ENCODE measurements at regions not wholly inside any gene's neighbourhood (a gene's known extent, or its start where the extent isn't known, plus 50 kb on each side); places are given as distances from the start of the nearest gene placed in this dataset.
"Not testable (repeated sequence)": the region's sequence is repeated elsewhere in the genome, so short reads cannot be mapped to it uniquely, and the experiment has no call there.

DNA sequence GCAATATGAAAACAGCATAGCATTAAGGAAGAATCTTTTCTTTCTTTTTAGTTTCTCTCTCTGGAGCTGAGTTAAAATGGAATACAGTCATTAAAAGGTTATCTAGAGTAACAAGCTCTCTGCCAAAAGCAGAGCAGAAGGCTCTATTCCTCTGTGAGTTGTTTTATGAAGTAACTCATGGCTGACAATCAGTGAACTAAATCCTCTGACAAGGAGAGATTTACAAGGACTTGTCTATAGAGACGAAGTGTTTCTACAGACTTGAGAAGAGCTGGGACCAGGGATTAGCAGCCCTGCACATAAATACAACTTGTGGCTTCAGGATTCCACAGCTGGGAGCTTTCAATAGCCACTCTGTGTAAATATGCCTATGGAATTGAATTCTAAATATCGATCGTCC is 192.5 kb upstream of the RAG2 start:
- DNase-seq (ENCODE audit: low read depth), result no peak

DNA sequence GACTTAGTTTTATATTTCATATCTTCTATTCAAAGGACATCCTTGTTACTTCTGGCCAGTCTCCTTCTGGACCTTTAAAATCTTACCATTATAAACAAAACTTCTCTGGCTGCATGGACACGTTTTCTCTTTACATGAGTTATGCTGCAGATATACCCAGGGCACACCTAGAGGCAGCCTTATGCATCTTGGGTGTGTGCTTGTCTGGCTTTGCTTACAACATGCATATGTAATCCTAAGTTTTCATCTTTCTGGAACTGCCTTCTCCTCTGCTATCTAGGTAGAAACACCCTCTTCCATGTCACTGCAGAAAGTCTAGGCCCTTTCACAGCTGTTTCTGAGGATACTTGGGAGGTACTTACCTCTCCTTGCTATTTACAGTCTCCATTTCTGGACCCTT is 185.8 kb upstream of the RAG2 start:
- DNase-seq (ENCODE audit: low read depth), result no peak

DNA sequence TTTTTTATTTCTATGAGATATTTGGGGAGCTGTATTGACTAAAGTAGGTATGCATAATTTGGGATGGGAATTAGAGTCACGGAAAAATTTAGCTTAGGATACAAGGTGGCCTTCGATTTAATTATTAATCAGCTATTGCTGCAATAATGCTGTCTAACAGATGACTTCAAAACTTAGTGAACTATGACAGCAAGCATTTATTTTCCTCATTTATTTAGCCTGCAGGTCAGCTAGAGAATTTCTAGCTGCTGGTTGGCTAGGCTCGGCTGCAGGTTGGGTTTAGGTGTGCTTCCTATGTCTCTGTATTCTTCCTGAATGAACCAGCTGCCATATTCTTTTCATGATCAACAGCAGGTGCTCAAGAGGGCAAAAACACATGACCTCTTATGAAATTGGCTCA is 181.8 kb upstream of the RAG2 start:
- no peak for DNase-seq (ENCODE audit: low read depth)

DNA sequence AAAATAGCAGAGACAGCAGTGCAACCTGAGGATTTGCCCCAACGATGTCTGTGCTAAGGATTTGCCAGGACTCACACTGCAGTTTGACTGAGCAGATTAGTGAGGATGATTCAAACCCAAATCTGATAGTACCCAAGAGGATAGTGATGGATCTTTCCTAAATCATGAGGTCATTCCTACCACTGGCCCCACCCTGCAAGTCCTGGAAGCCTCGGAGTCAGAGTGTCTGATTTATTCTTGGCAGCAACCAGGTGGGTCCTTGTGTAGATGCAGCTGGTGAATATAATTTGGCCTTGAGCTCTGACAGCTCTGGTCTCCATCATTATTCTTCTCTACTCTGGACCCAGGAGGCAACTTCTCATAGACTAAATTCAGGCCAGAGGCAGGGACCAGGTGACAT is 179.3 kb upstream of the RAG2 start:
- DNase-seq (ENCODE audit: low read depth), result no peak

DNA sequence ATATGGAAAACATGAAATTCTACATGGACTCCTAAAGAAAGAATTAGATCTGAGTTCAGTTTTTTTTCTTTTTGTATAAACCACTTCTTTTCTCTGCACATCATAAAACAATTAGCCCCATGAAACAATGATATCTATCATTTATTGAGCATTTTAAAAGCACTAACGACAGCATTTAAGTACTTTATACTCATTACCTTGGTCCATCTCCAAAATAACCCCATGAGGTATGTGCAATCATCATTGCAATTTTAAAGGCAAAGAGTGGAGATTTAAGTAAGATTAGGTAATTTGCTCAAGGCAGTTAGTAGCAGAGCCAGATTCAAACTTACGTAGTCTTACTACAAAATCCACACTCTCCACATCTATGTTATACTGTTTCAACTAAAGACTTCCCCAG is 177.7 kb upstream of the RAG2 start:
- no peak for DNase-seq (ENCODE audit: low read depth)

DNA sequence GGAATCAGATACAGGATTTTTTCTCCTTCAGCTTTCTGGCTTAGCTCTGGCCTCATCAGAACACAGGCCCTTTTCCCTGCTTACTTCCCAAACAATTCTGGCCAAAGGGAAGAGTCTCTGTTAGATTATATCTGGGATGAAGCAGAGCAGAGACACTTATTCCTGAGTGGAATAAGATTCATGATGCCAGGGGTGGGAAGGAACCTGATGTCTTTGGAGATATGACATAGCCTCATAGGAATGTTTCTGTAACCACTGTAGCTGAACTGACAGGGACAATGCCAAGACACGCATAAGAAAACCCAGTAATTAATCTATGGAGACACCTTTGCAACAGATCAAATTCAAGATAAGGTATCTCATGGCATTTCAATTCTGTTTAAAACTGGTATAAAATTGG is 177.1 kb upstream of the RAG2 start:
- no peak for DNase-seq (ENCODE audit: low read depth)

DNA sequence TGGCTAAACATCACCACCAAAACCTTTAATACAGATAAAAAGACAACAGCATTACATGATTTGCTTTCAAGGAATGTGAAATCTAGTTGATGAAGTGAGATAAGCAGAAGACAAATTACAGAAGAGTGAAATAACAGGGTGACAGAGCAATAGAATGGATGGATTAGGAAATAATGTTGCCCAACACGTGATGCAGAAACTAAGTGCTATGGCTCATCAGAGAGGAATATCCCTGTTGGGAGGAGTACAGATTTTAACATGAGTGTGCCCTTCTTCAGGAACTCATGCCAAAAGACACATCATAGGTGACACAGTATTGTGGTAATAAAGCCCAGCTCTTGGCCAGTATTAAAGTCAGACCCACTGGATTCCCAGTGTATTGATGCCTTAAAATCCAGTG is 176.6 kb upstream of the RAG2 start:
- no peak for DNase-seq (ENCODE audit: low read depth)

DNA sequence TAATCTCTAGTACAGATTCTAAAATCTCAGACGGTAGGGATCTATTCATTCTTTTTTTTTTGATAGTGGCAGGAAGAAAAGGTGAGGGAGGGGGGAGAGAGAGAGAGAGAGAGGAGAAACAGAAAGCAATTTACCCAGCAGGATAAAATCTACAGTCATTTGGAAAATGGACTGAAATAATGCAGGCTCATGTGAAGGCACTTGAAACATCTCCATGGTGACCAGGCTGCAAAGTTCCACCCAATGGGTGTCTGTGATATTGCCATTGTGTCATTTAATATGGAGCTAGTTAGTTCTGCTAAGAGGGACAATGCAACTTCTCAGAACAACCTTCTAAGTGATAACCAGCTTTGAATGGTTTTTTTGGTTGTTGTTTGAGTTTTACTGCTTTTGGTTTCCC is 165.2 kb upstream of the RAG2 start:
- DNase-seq (ENCODE audit: low read depth), result no peak

DNA sequence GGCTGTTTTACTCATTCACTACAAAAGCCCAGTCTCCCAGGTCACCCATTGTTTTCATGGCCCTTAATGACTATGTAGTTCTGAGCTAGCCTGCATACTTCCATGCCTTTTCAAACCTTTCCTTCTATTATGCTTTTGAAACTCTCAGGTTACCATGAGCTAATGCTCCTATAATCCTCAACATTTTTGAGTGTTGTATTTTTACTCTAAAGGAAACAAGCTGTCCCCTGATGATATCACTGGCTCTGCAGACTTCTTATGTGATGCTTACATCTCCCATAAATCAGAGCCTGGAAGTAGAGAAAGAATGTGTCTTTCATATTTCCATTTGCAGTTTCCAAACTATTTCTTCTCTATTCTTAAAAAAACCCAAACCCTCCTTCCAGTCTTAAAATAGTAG is 159.0 kb upstream of the RAG2 start:
- DNase-seq (ENCODE audit: low read depth), result no peak

DNA sequence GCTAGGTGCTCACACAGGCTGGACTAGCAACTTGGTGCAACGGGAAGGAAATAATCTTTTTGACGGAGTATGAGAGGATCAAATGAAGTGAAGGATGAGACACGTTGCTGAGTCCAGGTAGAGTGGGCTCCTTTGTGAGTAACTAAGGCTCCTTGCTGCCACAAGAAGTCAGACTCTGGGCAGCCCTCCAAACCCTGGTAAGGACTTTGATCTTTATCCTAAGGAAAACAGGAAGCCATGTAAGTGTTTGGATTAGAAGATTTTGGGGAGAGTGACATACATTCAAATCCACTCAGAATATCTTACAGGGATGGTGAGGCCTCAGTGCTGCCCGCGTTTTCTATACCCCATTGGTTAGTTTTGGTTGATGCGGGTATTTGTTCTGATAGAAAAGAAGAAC is 155.9 kb upstream of the RAG2 start:
- DNase-seq (ENCODE audit: low read depth), result no peak

DNA sequence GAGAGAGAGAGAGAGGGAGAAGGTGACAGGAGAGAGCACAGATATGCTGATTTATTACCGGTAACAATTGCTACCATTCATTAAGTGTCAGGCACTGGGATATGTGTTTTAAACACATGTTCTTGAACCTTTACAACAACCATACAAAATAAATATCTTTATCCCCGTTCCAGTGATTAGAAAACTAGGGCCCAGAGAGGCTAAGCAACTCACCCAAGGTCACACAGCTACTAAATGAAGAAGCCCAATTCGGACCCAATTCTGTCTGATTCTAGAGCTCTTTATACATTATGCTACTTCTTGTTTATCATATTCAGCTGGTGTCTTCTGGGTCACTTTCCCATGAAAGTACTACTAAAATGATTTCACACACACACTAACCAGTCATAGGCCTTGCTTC is 154.0 kb upstream of the RAG2 start:
- no peak for DNase-seq (ENCODE audit: low read depth)

DNA sequence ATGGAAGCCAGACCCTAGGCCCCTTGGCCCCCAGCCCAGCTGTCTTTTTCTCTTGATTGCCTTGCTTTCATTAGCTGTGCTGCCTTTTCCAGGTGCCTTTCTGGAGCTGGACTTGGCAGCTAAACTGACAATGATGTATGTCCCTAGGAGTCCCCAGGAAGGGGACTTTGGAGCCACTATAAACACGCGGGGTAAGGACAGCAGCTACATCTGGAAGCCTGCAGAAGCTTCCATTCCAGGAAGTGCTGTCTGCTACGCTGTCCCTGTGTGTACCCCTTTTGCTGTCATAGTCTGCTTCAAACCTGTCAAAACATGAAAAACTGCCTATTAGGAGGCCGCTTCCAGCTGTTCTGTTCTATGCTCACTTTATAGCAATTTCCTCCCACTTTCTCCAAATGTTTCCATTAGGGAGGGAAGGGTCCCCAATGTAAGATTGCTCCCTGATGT is 153.3 kb upstream of the RAG2 start:
- DNase-seq (ENCODE audit: low read depth), result no peak

DNA sequence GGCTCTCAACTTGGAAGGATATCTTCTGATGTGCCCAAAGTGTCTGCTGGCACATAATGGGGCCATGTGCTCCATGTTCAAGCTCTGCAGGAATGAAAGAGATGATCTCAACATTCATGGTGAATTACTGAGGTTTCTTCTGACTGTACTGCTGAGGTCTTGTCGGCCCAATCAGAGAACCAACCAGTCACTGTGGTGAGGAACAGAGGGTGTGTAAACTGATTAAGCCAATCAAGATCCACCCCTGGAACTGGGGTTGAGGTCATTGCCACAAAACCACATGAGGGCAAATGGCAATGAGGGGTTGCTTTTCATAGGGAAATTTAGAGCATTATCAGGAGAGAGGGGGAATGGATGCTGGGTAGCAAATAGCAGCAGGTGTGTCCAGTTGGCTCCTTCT is 152.3 kb upstream of the RAG2 start:
- DNase-seq (ENCODE audit: low read depth), result no peak

DNA sequence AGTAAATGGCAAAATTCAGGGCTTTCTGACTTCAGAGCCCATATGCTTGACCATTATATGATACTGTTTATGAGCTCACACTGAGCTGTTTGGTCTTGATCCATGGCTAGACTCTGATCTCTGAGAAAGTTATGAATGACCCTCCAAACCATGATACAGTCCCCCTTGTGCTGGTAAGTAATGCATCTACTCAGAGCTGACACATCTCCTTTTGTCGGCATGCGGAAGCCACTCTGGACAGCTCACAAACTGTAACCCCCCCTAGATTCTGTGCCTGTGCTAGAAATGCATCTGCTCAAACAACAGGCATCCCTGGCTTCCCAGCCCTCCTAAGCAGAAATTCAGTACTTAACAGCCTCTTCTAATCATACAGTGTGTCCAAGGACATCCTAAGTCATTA is 150.8 kb upstream of the RAG2 start:
- DNase-seq (ENCODE audit: low read depth), result no peak

DNA sequence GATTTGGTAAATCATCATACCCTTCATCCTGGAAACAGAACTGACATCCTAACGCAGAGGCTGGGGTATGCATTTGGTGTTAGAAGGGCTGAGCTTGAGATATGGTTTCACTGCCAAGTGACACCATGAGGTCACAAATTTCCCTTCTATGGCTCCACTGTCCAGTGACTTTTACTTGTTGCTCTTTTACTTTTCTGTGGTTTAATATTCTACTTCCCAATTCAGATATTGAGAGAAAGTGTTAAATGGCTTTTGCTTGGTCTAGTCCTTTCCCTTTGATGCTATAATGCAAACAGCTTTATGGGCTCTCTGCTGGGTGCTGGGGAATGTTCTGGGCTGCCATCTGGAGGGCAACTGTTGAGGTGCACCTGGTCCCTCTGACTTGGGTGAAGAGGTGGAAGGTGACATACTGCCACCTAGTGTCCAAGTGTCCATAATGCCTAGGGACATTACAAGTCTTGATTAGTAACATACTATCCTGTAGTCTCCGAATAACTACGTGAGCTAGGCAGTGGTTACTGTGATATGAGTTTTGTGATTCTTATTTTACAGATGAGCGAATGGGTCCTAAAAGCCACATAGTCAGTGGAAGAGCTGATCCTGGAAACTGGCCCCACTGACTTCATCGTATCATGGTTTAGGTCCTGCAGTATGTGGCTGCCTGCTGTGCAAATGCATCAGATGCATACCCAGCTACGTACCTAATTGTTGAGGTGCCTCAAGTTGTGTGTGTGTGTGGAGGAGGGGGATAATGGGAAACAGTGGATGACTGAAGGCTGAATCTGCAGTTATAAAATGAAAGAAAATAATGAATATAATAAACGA is 149.1 kb upstream of the RAG2 start:
- peak; percentile 51 for DNase-seq (ENCODE audit: low read depth)

DNA sequence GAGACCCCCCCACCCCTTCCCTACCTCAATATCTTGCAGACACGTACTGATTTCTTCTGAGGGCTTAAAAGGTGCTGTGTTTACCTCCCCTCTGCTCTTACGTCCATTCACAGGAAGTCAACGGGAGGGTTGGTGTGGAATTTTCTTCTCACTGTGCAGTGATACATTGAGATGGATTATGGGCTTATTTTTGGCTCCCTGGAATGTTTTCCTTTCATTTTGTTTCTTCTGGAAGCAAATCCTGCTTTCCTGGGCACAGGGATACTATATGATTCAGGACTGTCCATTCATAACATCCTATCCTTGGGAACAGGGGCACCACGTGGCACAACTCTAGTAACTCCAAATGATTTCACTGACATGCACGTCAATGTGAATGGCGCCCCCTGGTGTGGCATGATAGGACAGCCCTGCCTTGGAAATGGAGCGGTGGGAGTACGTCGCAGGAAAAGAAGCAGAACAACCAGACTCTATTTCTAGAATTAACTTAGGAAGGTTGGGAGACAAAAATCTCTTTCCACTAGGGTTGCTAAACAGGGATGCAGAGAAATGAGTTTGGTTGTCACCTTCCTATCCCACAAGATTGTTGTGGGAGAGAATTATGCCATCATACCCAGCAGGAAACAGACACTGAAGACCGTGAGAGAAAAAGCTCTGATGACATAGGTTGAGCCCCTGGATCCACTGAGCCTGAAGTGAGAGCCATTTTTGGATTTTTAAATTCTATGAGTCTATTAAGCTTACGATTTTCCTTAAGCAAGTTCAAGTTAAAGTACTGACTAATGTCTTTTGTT is 146.5 kb upstream of the RAG2 start:
- peak; percentile 3 for DNase-seq (ENCODE audit: low read depth)

DNA sequence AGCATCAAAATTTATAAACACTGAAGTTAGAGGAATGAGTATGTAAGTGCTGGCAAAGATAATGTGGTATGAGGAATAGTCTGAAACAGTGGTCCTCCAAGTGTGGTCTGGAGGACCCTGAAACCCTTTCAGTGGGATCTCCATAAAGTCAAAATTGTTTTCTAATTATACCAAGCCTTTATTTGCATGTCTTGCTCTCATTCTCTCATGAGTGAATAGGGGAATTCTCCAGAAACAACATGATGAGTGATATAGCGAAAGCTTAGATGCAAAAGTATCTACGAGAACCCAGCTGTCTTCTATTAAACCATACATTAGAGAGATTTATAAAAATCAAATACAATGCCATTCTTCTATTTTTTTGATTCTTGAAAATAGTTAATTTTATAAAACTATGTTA is 145.0 kb upstream of the RAG2 start:
- no peak for DNase-seq (ENCODE audit: low read depth)

DNA sequence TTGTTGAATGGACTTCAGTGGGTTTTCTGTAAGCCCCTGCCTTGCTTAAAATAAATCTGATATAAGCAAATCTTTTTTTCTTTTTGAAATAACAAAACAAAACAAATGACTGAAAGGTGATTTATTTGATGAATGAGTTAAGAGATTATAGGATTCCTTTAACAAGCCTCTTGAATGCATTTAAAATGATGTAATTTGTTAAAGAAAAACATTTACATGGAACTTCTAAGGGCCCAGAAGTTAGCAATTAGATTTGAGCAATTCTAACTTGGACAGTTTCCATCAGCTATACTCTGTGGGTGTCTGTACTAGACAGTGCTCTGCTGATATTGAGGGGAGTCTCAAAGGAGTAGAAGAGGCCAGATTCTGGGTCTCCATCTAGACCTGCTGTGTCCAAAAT is 143.5 kb upstream of the RAG2 start:
- DNase-seq (ENCODE audit: low read depth), result no peak

DNA sequence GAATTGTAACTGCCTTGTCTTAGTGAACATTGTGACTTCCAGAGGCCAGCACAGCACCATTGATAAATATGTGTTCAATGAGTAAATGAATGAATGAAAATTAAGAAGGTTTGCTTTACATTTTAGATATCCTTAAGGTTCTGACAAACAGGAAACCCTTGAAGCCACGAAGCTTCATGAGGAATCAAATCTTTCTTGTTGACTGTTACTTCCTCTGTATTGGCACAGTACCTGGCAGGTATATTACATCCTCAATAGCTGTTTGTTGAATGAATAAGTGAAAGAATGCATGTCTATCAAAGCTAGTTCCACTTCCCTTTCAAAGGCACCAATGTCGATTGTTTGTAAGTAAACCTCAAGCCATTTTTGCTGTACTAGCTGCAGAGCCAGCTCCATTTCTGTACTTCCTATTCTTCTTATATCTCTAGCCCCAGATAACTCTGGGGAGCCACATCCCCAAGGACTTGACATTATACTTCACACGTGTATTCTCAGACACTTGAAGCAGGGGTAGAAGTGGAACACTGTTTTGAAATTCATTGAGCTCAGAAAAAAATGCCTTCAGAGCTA is 140.3 kb upstream of the RAG2 start:
- DNase-seq (ENCODE audit: low read depth), result no peak

DNA sequence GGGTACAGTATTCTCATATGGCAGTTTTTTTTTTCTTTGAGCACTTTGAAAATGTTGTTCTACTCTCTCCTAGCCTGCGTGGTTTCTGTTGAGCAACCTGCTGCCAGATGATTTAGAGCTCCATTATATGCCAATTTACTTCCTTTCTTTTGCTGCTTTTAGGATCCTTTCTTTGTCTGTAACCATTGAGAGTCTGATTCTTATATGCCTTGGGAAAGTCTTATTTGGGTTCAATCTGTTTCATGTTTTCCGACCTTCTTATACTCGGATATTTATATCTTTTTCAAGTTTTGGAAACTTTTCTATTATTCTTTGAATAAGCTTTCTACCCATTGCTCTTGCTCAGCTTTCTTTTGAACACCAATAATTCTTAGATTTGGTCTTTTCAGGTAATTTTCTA is 138.1 kb upstream of the RAG2 start:
- no peak for DNase-seq (ENCODE audit: low read depth)

DNA sequence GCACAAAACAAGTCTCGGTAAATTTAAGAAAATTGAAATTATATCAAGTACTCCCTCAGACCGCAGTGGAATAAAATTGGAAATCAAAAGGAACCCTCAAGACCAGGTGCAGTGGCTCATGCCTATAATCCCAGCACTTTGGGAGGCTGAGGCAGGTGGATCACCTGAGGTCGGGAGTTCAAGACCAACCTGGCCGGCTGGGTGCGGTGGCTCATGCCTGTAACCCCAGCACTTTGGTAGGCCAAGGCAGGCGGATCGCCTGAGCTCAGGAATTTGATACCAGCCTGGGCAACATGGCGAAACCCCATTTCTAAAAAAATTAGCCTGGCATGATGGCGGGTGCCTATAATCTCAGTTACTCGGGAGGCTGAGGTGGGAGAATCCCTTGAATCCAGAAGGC is 135.7 kb upstream of the RAG2 start:
- not testable (repeated sequence) for DNase-seq (ENCODE audit: low read depth)

DNA sequence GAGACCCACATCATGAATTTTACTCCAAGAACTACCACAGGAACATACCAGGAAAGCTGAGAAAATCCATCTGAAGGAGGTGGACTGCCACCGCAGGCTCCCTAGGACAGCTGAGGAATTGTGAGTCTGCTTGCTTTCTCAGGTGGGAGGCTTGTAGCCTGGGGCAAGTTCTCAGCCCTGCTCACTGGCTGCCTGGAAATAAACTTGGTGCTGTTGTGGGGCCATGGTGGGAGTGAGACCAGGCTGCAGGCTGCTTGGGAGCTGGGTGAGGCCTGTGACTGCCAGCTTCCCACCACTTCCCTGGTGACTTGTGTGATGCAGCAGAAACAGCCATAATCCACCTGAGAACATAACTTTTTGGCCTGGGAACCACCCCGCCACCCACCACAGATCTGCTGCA is 132.7 kb upstream of the RAG2 start:
- DNase-seq (ENCODE audit: low read depth), result no peak

DNA sequence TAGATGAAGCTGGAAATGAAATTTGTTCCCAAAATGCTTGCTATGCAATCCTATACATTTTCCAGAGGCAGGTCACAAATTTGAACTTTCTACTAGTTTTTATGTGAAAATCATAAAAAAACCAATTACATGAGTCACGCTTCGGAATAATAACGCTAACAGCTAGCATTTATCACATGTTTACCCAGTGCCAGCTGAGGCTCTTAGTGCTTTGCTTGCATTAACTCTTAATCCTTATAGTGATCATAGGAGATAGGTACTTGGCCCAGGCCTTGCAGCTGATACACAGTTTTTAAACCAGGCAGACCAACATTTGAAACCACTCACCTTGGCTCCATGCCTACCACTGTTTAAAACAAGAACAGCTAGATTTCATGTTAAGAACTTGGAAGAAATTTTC is 131.8 kb upstream of the RAG2 start:
- no peak for DNase-seq (ENCODE audit: low read depth)

All from T-helper 22 cell (primary cell).